Left ventricle myocardium inferior (tissue), 1 donor: ENCODE measurements at regions not wholly inside any gene's neighbourhood (a gene's known extent, or its start where the extent isn't known, plus 50 kb on each side); places are given as distances from the start of the nearest gene placed in this dataset.
"Not testable (repeated sequence)": the region's sequence is repeated elsewhere in the genome, so short reads cannot be mapped to it uniquely, and the experiment has no call there.

ENCODE experiments used
- DNase-seq: peaks from one replicate; pipeline ENCODE4 v3.0.0-alpha.2; 2020
- H3K27ac ChIP-seq: fragments of 200-600 bp; replicated peaks from 2 replicates; pipeline ENCODE4 v1.8.0; 2021
- H3K27me3 ChIP-seq: fragments of 200-600 bp; 2 replicates; pipeline ENCODE4 v1.8.0; 2021; ENCODE audit warnings: low read depth
- H3K36me3 ChIP-seq: fragments of 200-600 bp; 2 replicates; pipeline ENCODE4 v1.8.0; 2021
- H3K4me1 ChIP-seq: fragments of 200-600 bp; 2 replicates; pipeline ENCODE4 v1.8.0; 2021
- H3K4me3 ChIP-seq: fragments of 200-600 bp; 2 replicates; pipeline ENCODE4 v1.8.0; 2021; ENCODE audit warnings: mild to moderate bottlenecking, moderate library complexity
- H3K9me3 ChIP-seq: fragments of 200-600 bp; replicated peaks from 2 replicates; pipeline ENCODE4 v1.8.0; 2021
- CTCF ChIP-seq: fragments of 200-600 bp; IDR thresholded peaks from 2 replicates; pipeline ENCODE4 v1.8.0; 2021; ENCODE audit warnings: antibody characterized with exemption, mild to moderate bottlenecking, borderline replicate concordance
- intact Hi-C: fragments of 100-400 bp; cut with micrococcal nuclease; formaldehyde crosslinking; loops from one replicate; pipeline ENCODE4 v1.11.0; 2022
- donor health status: DM: no; HTN: yes; CAD: no; lungs with severe emphysema.

DNA sequence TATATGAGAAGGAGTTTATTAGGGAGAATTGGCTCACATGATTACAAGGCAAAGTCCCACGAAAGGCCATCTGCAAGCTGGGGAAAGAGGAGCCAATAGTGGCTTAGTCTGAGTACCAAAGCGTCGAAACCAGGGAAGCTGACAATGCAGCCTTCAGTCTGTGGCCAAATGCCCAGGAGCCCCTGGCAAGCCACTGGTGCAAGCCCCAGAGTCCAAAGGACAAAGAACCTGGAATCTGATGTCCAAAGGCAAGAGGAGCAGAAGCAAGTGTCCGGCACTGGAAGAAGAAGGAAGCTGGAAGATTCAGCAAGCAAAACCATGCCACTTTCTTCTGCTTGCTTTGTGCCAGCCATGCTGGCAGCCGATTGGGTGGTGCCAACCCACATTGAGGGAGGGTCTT, 74.3 kb upstream of the NPAS2 start:
- Histone ChIP-seq H3K4me3 (no peak overlapping the region), H3K9me3 (no peaks in the 10 kb centered on the region)

GRCh38 chr2:100747551-100747950, 72.4 kb upstream of the NPAS2 start:
- Histone ChIP-seq H3K36me3 (no peaks in the 10 kb centered on the region), H3K27ac (no peak overlapping the region), H3K9me3 (no peaks in the 10 kb centered on the region), H3K4me3 (no peak overlapping the region), H3K4me1 (peaks cover 33% of the 10 kb centered on the region), H3K27me3 (no peaks in the 10 kb centered on the region)
- intact Hi-C loops, result no loop called here
- no peak for DNase-seq
- no peak for TF ChIP-seq CTCF

More for the DNA sequence above, 74.3 kb upstream of the NPAS2 start:
- TF ChIP-seq CTCF, result no peak
- H3K4me1 ChIP-seq, result peaks cover 17% of the 10 kb centered on the region
- no peaks in the 10 kb centered on the region for H3K27me3 ChIP-seq
- intact Hi-C loops, result no loop called here
- no peaks in the 10 kb centered on the region for H3K36me3 ChIP-seq
- DNase-seq, result no peak
- H3K27ac ChIP-seq, result no peak overlapping the region

DNA sequence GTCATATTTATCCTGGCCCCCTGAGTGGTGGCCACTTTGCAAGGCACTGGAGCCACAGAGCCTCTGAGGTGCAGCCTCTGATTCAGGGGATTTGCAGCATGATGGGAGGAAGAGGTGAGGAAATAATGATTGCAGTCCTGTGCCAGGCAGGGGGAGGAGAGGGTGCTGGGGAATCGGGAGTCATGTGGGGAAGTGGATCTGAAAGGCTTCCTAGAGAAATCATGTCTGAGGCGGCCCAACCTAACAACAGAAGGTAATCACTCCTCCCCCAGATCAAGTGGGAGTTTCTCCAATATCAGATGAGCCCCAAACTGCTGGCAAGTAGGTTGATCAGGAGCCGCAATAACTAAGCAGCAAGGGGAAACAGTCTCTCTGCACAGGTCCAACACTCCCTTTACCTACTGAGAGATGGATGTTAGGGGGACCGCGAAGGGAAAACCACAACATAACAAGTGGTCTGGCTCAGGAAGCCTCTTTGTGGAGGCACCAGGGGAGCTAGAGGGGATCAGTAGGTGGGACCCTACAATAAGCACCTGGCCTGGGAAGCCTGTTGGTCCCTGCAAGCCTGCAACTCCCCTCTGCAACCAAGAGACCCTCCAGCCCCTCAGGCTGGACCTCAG, 71.8 kb upstream of the NPAS2 start:
- intact Hi-C loops, result no loop called here
- H3K9me3 ChIP-seq, result no peaks in the 10 kb centered on the region
- H3K27ac ChIP-seq, result no peak overlapping the region
- no peak for DNase-seq
- H3K36me3 ChIP-seq, result no peaks in the 10 kb centered on the region
- no peak for TF ChIP-seq CTCF
- H3K27me3 ChIP-seq, result no peaks in the 10 kb centered on the region
- no peak overlapping the region for H3K4me3 ChIP-seq
- peaks cover 37% of the 10 kb centered on the region for H3K4me1 ChIP-seq

DNA sequence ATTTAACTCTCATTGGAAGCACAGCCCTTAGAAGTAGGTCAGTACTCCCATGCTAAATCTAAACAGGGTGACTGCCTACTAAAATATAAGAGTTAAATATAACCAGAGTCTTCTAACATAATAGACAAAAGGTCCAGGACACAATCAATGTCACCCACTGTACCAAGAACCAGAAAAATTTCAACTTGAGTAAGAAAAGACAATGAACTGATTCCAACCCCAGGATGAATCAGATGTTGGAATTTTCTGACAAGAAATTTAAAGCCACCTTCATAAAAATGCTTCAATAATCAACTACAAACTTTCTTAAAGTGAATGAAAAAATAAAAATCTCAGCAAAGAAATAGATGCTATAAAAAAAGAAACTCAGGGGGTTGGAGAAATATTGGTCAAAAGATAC, 71.3 kb upstream of the NPAS2 start:
- intact Hi-C loops, result no loop called here
- H3K4me3 ChIP-seq, result no peak overlapping the region
- no peak for DNase-seq
- no peaks in the 10 kb centered on the region for H3K9me3 ChIP-seq
- peaks cover 43% of the 10 kb centered on the region for H3K4me1 ChIP-seq
- TF ChIP-seq CTCF, result no peak
- H3K36me3 ChIP-seq, result no peaks in the 10 kb centered on the region
- no peaks in the 10 kb centered on the region for H3K27me3 ChIP-seq
- H3K27ac ChIP-seq, result no peak overlapping the region

- no peaks in the 10 kb centered on the region for H3K27me3 ChIP-seq
- no peaks in the 10 kb centered on the region for H3K36me3 ChIP-seq
- no peak overlapping the region for H3K4me3 ChIP-seq
- intact Hi-C loops, result no loop called here
- H3K9me3 ChIP-seq, result no peaks in the 10 kb centered on the region
- no peak for DNase-seq
- peaks cover 44% of the 10 kb centered on the region for H3K4me1 ChIP-seq
- no peak for TF ChIP-seq CTCF
- H3K27ac ChIP-seq, result peak overlapping the region; percentile 58
Measured at GRCh38 chr2:100749771-100750542, 70.0 kb upstream of the NPAS2 start.

GRCh38 chr2:100751871-100752625, 67.9 kb upstream of the NPAS2 start:
- intact Hi-C loops, DNase-seq, H3K36me3 ChIP-seq, H3K9me3 ChIP-seq, H3K4me3 ChIP-seq, H3K27me3 ChIP-seq: not testable (repeated sequence)
- Histone ChIP-seq H3K4me1 (peaks cover 44% of the 10 kb centered on the region), H3K27ac (peak overlapping the region; percentile 40)
